ENCODE measurements at regions not wholly inside any gene's neighbourhood (a gene's known extent, or its start where the extent isn't known, plus 50 kb on each side); places are given as distances from the start of the nearest gene placed in this dataset.

- WGBS (ENCODE audit: insufficient coverage) = 74% methylated on average over 1 of the region's 2 CpGs
- no peak for ATAC-seq
Observed at GRCh38 chr5:62112689-62113228, 193.2 kb upstream of the KIF2A start.

GRCh38 chr5:62115014-62115413 is 191.0 kb upstream of the KIF2A start:
- TF ChIP-seq CTCF (IDR thresholded peaks at IDR 0.05) = no peak
- DNase-seq (no peak), ATAC-seq (no peak)
- no peaks in the 10 kb centered on the region for H3K9me3 ChIP-seq (ENCODE audit: control insufficient read depth, insufficient read depth, low read length)
- no peak overlapping the region for H3K27ac ChIP-seq (ENCODE audit: low read length)
- no peaks in the 10 kb centered on the region for H3K4me1 ChIP-seq (ENCODE audit: control insufficient read depth, insufficient read depth, low read length)
- H3K36me3 ChIP-seq (ENCODE audit: control insufficient read depth, insufficient read depth, low read length) = no peaks in the 10 kb centered on the region
- no peak overlapping the region for H3K27ac Mint-ChIP-seq
- H3K27me3 ChIP-seq (ENCODE audit: control insufficient read depth, insufficient read depth, low read length) = no peaks in the 10 kb centered on the region
- H3K27me3 Mint-ChIP-seq (ENCODE audit: low read depth in 2 of 2) = peaks cover 0 to 2% of the 10 kb centered on the region in 2 donors
- no peak overlapping the region for H3K4me3 Mint-ChIP-seq
- no peaks in the 10 kb centered on the region for H3K9me3 Mint-ChIP-seq
- WGBS (ENCODE audit: insufficient coverage) = 80% methylated on average over 2 of the region's 2 CpGs
- no peaks in the 10 kb centered on the region for H3K4me1 Mint-ChIP-seq
- H3K4me3 ChIP-seq (ENCODE audit: low read length) = no peak overlapping the region
- H3K36me3 Mint-ChIP-seq = no peaks in the 10 kb centered on the region
- intact Hi-C loops (cut with micrococcal nuclease) = no loop called here

More at GRCh38 chr5:62112689-62113228, 193.2 kb upstream of the KIF2A start:
- H3K27ac ChIP-seq (ENCODE audit: low read length) = no peak overlapping the region
- TF ChIP-seq CTCF (IDR thresholded peaks at IDR 0.05) = no peak
- H3K9me3 ChIP-seq (ENCODE audit: control insufficient read depth, insufficient read depth, low read length) = no peaks in the 10 kb centered on the region
- H3K4me1 Mint-ChIP-seq = no peaks in the 10 kb centered on the region
- no peaks in the 10 kb centered on the region for H3K27me3 ChIP-seq (ENCODE audit: control insufficient read depth, insufficient read depth, low read length)
- intact Hi-C loops (cut with micrococcal nuclease) = no loop called here
- no peaks in the 10 kb centered on the region for H3K4me1 ChIP-seq (ENCODE audit: control insufficient read depth, insufficient read depth, low read length)
- no peak for DNase-seq
- no peaks in the 10 kb centered on the region for H3K9me3 Mint-ChIP-seq
- H3K36me3 Mint-ChIP-seq = no peaks in the 10 kb centered on the region
- no peak overlapping the region for H3K27ac Mint-ChIP-seq
- no peaks in the 10 kb centered on the region for H3K36me3 ChIP-seq (ENCODE audit: control insufficient read depth, insufficient read depth, low read length)
- no peaks in the 10 kb centered on the region for H3K27me3 Mint-ChIP-seq (ENCODE audit: low read depth in 2 of 2)
- no peak overlapping the region for H3K4me3 Mint-ChIP-seq
- H3K4me3 ChIP-seq (ENCODE audit: low read length) = no peak overlapping the region

- no peaks in the 10 kb centered on the region for H3K4me1 Mint-ChIP-seq
- Histone ChIP-seq H3K36me3 (ENCODE audit: control insufficient read depth, insufficient read depth, low read length) (no peaks in the 10 kb centered on the region), H3K9me3 (ENCODE audit: control insufficient read depth, insufficient read depth, low read length) (no peaks in the 10 kb centered on the region), H3K4me1 (ENCODE audit: control insufficient read depth, insufficient read depth, low read length) (no peaks in the 10 kb centered on the region), H3K4me3 (ENCODE audit: low read length) (no peak overlapping the region), H3K27ac (ENCODE audit: low read length) (no peak overlapping the region), H3K27me3 (ENCODE audit: control insufficient read depth, insufficient read depth, low read length) (no peaks in the 10 kb centered on the region)
- no peaks in the 10 kb centered on the region for H3K36me3 Mint-ChIP-seq
- ATAC-seq (no peak), DNase-seq (no peak)
- H3K9me3 Mint-ChIP-seq = no peaks in the 10 kb centered on the region
- no peak for TF ChIP-seq CTCF (IDR thresholded peaks at IDR 0.05)
- H3K27me3 Mint-ChIP-seq (ENCODE audit: low read depth in 2 of 2) = no peaks in the 10 kb centered on the region
- no peak overlapping the region for H3K27ac Mint-ChIP-seq
- WGBS (ENCODE audit: insufficient coverage) = 85% methylated on average over 5 of the region's 6 CpGs
- intact Hi-C loops (cut with micrococcal nuclease) = no loop called here
- no peak overlapping the region for H3K4me3 Mint-ChIP-seq
Observed at GRCh38 chr5:62124266-62124665, 181.7 kb upstream of the KIF2A start.

GRCh38 chr5:62126090-62126489 is 179.9 kb upstream of the KIF2A start:
- WGBS (ENCODE audit: insufficient coverage) = 69% methylated on average over 2 of the region's 2 CpGs
- no peak for ATAC-seq

More at GRCh38 chr5:62126090-62126489, 179.9 kb upstream of the KIF2A start:
- Mint-ChIP-seq H3K4me1 (no peaks in the 10 kb centered on the region), H3K4me3 (no peak overlapping the region), H3K27me3 (ENCODE audit: low read depth in 2 of 2) (no peaks in the 10 kb centered on the region), H3K9me3 (no peaks in the 10 kb centered on the region), H3K36me3 (no peaks in the 10 kb centered on the region), H3K27ac (no peak overlapping the region)
- Histone ChIP-seq H3K9me3 (ENCODE audit: control insufficient read depth, insufficient read depth, low read length) (no peaks in the 10 kb centered on the region), H3K4me1 (ENCODE audit: control insufficient read depth, insufficient read depth, low read length) (no peaks in the 10 kb centered on the region), H3K27ac (ENCODE audit: low read length) (no peak overlapping the region), H3K27me3 (ENCODE audit: control insufficient read depth, insufficient read depth, low read length) (no peaks in the 10 kb centered on the region), H3K36me3 (ENCODE audit: control insufficient read depth, insufficient read depth, low read length) (no peaks in the 10 kb centered on the region), H3K4me3 (ENCODE audit: low read length) (no peak overlapping the region)
- DNase-seq = no peak
- TF ChIP-seq CTCF (IDR thresholded peaks at IDR 0.05) = no peak
- intact Hi-C loops (cut with micrococcal nuclease) = no loop called here

Measured in natural killer cell (primary cell).